MM.1S (cell line): ENCODE measurements at regions not wholly inside any gene's neighbourhood (a gene's known extent, or its start where the extent isn't known, plus 50 kb on each side); places are given as distances from the start of the nearest gene placed in this dataset.

ENCODE experiments used
- EZH2 ChIP-seq: fragments of 300-600 bp; sonication (generic); optimal IDR thresholded peaks from 2 replicates; pipeline ENCODE3; 2017; ENCODE audit warnings: low read depth, mild to moderate bottlenecking, antibody characterized with exemption, low read length, mixed read lengths
- EZH2phosphoT487 ChIP-seq: fragments of 300-600 bp; sonication (generic); IDR thresholded peaks from 2 replicates; pipeline ENCODE4 v1.6.1; 2018; ENCODE audit warnings: antibody characterized with exemption, low read length

- TF ChIP-seq EZH2 (no peak), EZH2phosphoT487 (no peak)
Observed at GRCh38 chr9:757246-757881, 84.1 kb upstream of the DMRT1 start.
